ENCODE measurements at regions not wholly inside any gene's neighbourhood (a gene's known extent, or its start where the extent isn't known, plus 50 kb on each side); places are given as distances from the start of the nearest gene placed in this dataset.
"Not testable (repeated sequence)": the region's sequence is repeated elsewhere in the genome, so short reads cannot be mapped to it uniquely, and the experiment has no call there.

- no peaks in the 10 kb centered on the region for H3K27me3 Mint-ChIP-seq
- H3K36me3 Mint-ChIP-seq: no peaks in the 10 kb centered on the region
- peaks cover 10% of the 10 kb centered on the region for H3K9me3 Mint-ChIP-seq
- ATAC-seq: no peak
- H3K27ac Mint-ChIP-seq: no peak overlapping the region
- no peak overlapping the region for H3K4me3 Mint-ChIP-seq
- no peaks in the 10 kb centered on the region for H3K4me1 Mint-ChIP-seq (ENCODE audit: low read depth in 2 of 2)
- no peak for DNase-seq (ENCODE audit: low spot score)
These were observed 879.2 kb upstream of the INTU start for GRCh38 chr4:126753592-126753991.

DNA sequence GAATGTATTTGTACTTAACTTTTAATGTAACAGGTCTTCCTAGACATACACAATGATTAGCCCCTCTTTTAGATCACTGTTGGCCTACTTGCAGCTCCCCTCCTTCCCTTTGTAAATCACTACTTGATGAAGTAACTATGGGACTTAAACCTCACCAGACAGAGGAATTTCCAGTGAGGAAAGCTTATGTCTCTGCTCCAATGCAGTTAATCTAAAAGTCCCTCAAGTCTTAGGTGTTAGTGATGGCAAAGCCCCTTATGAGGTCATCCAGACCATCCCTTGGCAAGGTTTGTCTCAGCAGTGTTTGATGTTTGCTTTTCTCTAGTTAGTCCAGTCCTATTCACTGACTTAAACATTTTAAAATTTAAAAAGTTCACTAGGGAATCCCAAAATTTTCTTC, 877.3 kb upstream of the INTU start:
- DNase-seq (ENCODE audit: low spot score) (no peak), ATAC-seq (no peak)
- no peaks in the 10 kb centered on the region for H3K27me3 Mint-ChIP-seq
- no peaks in the 10 kb centered on the region for H3K4me1 Mint-ChIP-seq (ENCODE audit: low read depth in 2 of 2)
- H3K27ac Mint-ChIP-seq: no peak overlapping the region
- no peaks in the 10 kb centered on the region for H3K36me3 Mint-ChIP-seq
- peaks cover 16% of the 10 kb centered on the region for H3K9me3 Mint-ChIP-seq
- H3K4me3 Mint-ChIP-seq: no peak overlapping the region

GRCh38 chr4:126756050-126756829, 876.5 kb upstream of the INTU start:
- DNase-seq (ENCODE audit: low spot score) (no peak), ATAC-seq (no peak)
- H3K36me3 Mint-ChIP-seq: no peaks in the 10 kb centered on the region
- H3K9me3 Mint-ChIP-seq: peaks cover 16% of the 10 kb centered on the region
- H3K4me3 Mint-ChIP-seq: no peak overlapping the region
- H3K4me1 Mint-ChIP-seq (ENCODE audit: low read depth in 2 of 2): no peaks in the 10 kb centered on the region
- H3K27ac Mint-ChIP-seq: no peak overlapping the region
- no peaks in the 10 kb centered on the region for H3K27me3 Mint-ChIP-seq

DNA sequence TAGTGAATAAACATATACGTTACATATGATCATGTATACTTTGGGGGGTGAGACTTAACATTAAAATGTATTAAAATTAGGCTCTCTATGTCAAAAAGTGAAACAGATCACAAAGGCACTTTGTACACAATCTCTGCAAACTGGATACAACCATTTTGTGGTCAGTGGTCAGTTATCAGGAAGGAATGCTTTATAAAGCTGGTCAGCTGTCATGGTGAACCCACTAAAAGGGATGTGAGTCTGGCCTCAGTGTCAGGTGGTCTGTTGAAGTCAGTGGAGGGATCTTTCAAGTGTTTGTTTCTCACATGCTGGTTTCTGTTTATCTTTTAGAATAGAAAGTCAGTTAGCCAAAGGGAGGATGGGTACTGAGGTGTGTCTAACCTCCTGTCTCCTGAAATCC, 875.5 kb upstream of the INTU start:
- H3K27ac Mint-ChIP-seq: no peak overlapping the region
- no peaks in the 10 kb centered on the region for H3K27me3 Mint-ChIP-seq
- no peak for ATAC-seq
- H3K36me3 Mint-ChIP-seq: no peaks in the 10 kb centered on the region
- H3K9me3 Mint-ChIP-seq: peaks cover 13% of the 10 kb centered on the region
- no peak for DNase-seq (ENCODE audit: low spot score)
- H3K4me1 Mint-ChIP-seq (ENCODE audit: low read depth in 2 of 2): no peaks in the 10 kb centered on the region
- H3K4me3 Mint-ChIP-seq: no peak overlapping the region

- Mint-ChIP-seq H3K4me1 (ENCODE audit: low read depth in 2 of 2) (no peaks in the 10 kb centered on the region), H3K27me3 (no peaks in the 10 kb centered on the region), H3K9me3 (peaks cover 13% of the 10 kb centered on the region), H3K36me3 (no peaks in the 10 kb centered on the region), H3K27ac (no peak overlapping the region), H3K4me3 (no peak overlapping the region)
- no peak for DNase-seq (ENCODE audit: low spot score)
- ATAC-seq: peak in 1 of 2 donors; percentile 17
These were observed 874.3 kb upstream of the INTU start for GRCh38 chr4:126758493-126758892.

DNA sequence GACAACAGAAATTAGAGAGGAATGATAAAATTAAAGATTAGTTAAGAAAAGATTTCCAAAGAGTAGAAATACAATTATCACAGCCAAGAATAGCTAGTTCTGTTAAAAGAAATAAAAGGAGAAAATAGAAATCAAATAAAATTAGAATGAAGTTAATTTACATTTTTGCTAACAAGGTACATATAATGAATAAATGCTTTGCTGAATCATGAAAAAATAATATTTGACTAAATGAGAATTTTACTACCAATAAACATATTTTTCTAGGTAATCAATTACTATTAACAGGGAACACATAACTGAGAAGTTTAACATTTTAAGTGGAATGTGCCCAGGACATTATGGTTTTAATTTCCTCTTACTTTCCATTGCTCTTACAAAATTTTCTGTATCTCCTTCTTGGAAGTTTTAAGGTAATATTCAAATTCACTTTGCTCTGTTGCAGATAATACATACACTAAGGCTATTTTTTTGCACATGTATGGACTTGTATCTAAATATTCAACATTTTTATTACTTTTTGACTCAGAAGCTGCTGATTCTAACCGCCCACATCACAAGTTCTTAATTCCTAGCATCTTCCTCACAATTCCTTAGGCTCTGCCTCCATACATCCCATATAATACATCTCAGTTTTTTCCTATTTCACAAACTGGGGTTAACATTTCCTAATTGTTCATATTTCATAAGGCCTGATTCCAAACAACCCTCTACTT, 870.7 kb upstream of the INTU start:
- ATAC-seq (no peak), DNase-seq (ENCODE audit: low spot score) (no peak)
- Mint-ChIP-seq H3K4me3 (no peak overlapping the region), H3K27me3 (no peaks in the 10 kb centered on the region), H3K36me3 (no peaks in the 10 kb centered on the region), H3K4me1 (ENCODE audit: low read depth in 2 of 2) (no peaks in the 10 kb centered on the region), H3K27ac (no peak overlapping the region), H3K9me3 (peaks cover 15% of the 10 kb centered on the region)

- H3K4me1 Mint-ChIP-seq (ENCODE audit: low read depth in 2 of 2): no peaks in the 10 kb centered on the region
- H3K9me3 Mint-ChIP-seq: peaks cover 15% of the 10 kb centered on the region
- ATAC-seq: no peak
- H3K36me3 Mint-ChIP-seq: no peaks in the 10 kb centered on the region
- H3K27me3 Mint-ChIP-seq: no peaks in the 10 kb centered on the region
- no peak overlapping the region for H3K27ac Mint-ChIP-seq
- no peak overlapping the region for H3K4me3 Mint-ChIP-seq
- DNase-seq (ENCODE audit: low spot score): no peak
These were observed 870.0 kb upstream of the INTU start for GRCh38 chr4:126762663-126763247.

GRCh38 chr4:126766241-126766640, 866.5 kb upstream of the INTU start:
- no peak for ATAC-seq
- Mint-ChIP-seq H3K4me1 (ENCODE audit: low read depth in 2 of 2) (no peaks in the 10 kb centered on the region), H3K36me3 (no peaks in the 10 kb centered on the region), H3K27ac (no peak overlapping the region), H3K4me3 (no peak overlapping the region), H3K27me3 (no peaks in the 10 kb centered on the region), H3K9me3 (peaks cover 11% of the 10 kb centered on the region)
- no peak for DNase-seq (ENCODE audit: low spot score)

GRCh38 chr4:126768338-126768737, 864.4 kb upstream of the INTU start:
- Mint-ChIP-seq H3K9me3 (peaks cover 9% of the 10 kb centered on the region), H3K4me1 (ENCODE audit: low read depth in 2 of 2) (no peaks in the 10 kb centered on the region), H3K27me3 (no peaks in the 10 kb centered on the region), H3K27ac (no peak overlapping the region), H3K36me3 (no peaks in the 10 kb centered on the region), H3K4me3 (no peak overlapping the region)
- ATAC-seq (no peak), DNase-seq (ENCODE audit: low spot score) (no peak)

DNA sequence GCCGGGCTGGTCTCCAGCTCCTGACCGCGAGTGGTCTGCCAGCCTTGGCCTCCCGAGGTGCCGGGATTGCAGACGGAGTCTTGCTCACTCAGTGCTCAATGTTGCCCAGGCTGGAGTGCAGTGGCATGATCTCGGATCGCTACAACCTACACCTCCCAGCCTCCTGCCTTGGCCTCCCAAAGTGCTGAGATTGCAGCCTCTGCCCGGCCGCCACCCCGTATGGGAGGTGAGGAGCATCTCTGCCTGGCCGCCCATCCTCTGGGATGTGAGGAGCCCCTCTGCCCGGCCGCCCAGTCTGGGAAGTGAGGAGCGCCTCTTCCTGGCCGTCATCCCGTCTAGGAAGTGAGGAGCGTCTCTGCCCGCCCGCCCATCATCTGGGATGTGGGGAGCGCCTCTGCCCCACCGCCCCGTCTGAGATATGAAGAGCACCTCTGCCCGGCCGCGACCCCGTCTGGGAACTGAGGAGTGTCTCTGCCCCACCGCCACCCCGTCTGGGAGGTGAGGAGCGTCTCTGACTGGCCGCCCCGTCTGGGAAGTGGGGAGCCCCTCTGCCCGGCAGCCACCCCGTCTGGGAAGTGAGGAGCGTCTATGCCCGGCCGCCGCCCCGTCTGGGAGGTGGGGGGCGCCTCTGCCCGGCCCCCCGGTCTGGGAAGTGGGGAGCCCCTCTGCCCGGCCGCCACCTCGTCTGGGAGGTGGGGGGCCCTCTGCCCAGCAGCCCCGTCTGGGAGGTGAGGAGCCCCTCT, 861.8 kb upstream of the INTU start:
- H3K4me1 Mint-ChIP-seq (ENCODE audit: low read depth in 2 of 2); H3K4me3 Mint-ChIP-seq; H3K27ac Mint-ChIP-seq; H3K27me3 Mint-ChIP-seq; H3K36me3 Mint-ChIP-seq; H3K9me3 Mint-ChIP-seq; DNase-seq (ENCODE audit: low spot score); ATAC-seq: not testable (repeated sequence)

DNA sequence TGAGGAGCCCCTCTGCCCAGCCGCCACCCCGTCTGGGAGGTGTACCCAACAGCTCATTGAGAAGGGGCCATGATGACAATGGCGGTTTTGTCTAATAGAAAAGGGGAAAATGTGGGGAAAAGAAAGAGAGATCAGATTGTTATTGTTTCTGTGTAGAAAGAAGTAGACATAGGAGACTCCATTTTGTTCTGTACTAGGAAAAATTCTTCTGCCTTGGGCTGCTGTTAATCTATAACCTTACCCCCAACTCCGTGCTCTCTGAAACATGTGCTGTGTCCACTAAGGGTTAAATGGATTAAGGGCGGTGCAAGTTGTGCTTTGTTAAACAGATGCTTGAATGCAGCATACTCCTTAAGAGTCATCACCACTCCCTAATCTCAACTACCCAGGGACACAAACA, 861.1 kb upstream of the INTU start:
- not testable (repeated sequence) for H3K4me3 Mint-ChIP-seq; H3K27me3 Mint-ChIP-seq; H3K36me3 Mint-ChIP-seq; H3K9me3 Mint-ChIP-seq; H3K4me1 Mint-ChIP-seq (ENCODE audit: low read depth in 2 of 2); ATAC-seq; DNase-seq (ENCODE audit: low spot score); H3K27ac Mint-ChIP-seq

DNA sequence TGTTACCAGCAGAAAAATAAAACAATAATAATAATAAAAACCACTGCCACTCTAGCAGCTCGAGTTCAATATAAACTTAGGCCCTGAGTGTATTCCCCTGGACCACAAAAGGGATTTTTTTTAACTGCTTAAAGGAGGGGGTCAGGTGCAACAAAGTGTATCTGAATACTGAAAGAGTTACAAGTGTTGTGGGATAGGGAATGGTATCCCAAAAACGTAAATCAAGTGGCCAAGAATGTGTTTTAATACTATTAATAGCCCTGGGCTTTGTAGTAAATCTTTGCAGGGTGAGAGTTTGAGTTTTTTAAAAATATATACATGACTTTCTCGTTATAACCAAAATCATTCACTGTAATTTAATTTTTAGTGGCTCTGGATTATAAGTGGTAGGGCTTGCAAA, 860.1 kb upstream of the INTU start:
- no peak for DNase-seq (ENCODE audit: low spot score)
- no peak for ATAC-seq
- H3K9me3 Mint-ChIP-seq: peaks cover 7% of the 10 kb centered on the region
- no peak overlapping the region for H3K27ac Mint-ChIP-seq
- no peaks in the 10 kb centered on the region for H3K4me1 Mint-ChIP-seq (ENCODE audit: low read depth in 2 of 2)
- no peaks in the 10 kb centered on the region for H3K27me3 Mint-ChIP-seq
- peaks cover 8% of the 10 kb centered on the region for H3K36me3 Mint-ChIP-seq
- H3K4me3 Mint-ChIP-seq: no peak overlapping the region

- no peak overlapping the region for H3K4me3 Mint-ChIP-seq
- no peaks in the 10 kb centered on the region for H3K27me3 Mint-ChIP-seq
- peaks cover 4% of the 10 kb centered on the region for H3K9me3 Mint-ChIP-seq
- no peaks in the 10 kb centered on the region for H3K4me1 Mint-ChIP-seq (ENCODE audit: low read depth in 2 of 2)
- no peak for ATAC-seq
- H3K36me3 Mint-ChIP-seq: peaks cover 8% of the 10 kb centered on the region
- DNase-seq (ENCODE audit: low spot score): no peak
- H3K27ac Mint-ChIP-seq: no peak overlapping the region
These were observed 857.2 kb upstream of the INTU start for GRCh38 chr4:126775485-126776106.

Measured in natural killer cell treated with Interleukin-12 subunit alpha and Interleukin-12 subunit beta and Interleukin-15 and Interleukin-18, amount 100 ng/mL, for 72 hours (primary cell).